ENCODE measurements at regions not wholly inside any gene's neighbourhood (a gene's known extent, or its start where the extent isn't known, plus 50 kb on each side); places are given as distances from the start of the nearest gene placed in this dataset.

GRCh38 chr4:52535793-52536192 is 123.3 kb downstream of the USP46 start:
- intact Hi-C loops (cut with micrococcal nuclease; ENCODE audit: unreplicated experiment) = no loop called here
- no TSS peak for BruUV-seq (replicated peaks)
- Histone ChIP-seq H3K27ac (no peak overlapping the region), H3K4me2 (no peak overlapping the region), H3K9me3 (ENCODE audit: insufficient read depth, low read depth) (no peaks in the 10 kb centered on the region; the same call in 1 of the 2 replicates), H2AFZ (no peak overlapping the region), H3K4me1 (replicated peaks; ENCODE audit: insufficient read depth) (no peaks in the 10 kb centered on the region), H3K79me2 (ENCODE audit: low read depth) (no peaks in the 10 kb centered on the region), H4K20me1 (ENCODE audit: insufficient read depth) (no peaks in the 10 kb centered on the region), H3K4me3 (no peak overlapping the region), H3F3A (ENCODE audit: insufficient read depth, low read depth) (no peaks in the 10 kb centered on the region), H3K36me3 (ENCODE audit: low read depth) (no peaks in the 10 kb centered on the region), H3K9me2 (ENCODE audit: insufficient read depth) (no peaks in the 10 kb centered on the region), H3K27me3 (ENCODE audit: insufficient read depth, low read depth) (peaks cover 27% of the 10 kb centered on the region; the same call in 1 of the 2 replicates)
- CTCF ChIA-PET = no interaction called here
- TF ChIP-seq EZH2 (IDR thresholded peaks at IDR 0.05; ENCODE audit: low read depth) = no peak
- TF ChIP-seq, protein P1, sequence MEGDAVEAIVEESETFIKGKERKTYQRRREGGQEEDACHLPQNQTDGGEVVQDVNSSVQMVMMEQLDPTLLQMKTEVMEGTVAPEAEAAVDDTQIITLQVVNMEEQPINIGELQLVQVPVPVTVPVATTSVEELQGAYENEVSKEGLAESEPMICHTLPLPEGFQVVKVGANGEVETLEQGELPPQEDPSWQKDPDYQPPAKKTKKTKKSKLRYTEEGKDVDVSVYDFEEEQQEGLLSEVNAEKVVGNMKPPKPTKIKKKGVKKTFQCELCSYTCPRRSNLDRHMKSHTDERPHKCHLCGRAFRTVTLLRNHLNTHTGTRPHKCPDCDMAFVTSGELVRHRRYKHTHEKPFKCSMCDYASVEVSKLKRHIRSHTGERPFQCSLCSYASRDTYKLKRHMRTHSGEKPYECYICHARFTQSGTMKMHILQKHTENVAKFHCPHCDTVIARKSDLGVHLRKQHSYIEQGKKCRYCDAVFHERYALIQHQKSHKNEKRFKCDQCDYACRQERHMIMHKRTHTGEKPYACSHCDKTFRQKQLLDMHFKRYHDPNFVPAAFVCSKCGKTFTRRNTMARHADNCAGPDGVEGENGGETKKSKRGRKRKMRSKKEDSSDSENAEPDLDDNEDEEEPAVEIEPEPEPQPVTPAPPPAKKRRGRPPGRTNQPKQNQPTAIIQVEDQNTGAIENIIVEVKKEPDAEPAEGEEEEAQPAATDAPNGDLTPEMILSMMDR (conservative IDR thresholded peaks at IDR 0.05) = no peak
- no peak for DNase-seq
- POLR2A ChIA-PET (ENCODE audit: unreplicated experiment) = no interaction called here

All from PC-9 (cell line).